ENCODE measurements at regions not wholly inside any gene's neighbourhood (a gene's known extent, or its start where the extent isn't known, plus 50 kb on each side); places are given as distances from the start of the nearest gene placed in this dataset.

DNA sequence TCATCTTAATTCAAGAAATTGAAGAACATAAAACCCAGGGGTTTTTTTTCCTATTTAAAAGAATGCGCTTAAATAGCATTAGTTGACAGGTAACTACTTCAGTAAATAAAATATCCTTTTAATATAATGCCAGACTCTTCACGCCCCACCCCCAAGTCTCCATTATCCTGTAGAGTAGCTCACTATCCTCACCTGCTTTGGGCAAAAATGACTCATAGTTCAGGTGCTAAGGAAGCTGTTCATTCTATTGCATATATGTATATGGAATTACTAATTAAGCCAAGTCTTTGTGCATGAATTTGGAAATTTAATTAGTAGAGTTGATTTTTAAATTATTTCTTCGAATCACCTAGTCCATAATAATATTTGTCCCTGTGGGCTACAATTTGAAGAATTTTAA, 656.8 kb upstream of the ANKRD30A start:
- TF ChIP-seq, protein P1, sequence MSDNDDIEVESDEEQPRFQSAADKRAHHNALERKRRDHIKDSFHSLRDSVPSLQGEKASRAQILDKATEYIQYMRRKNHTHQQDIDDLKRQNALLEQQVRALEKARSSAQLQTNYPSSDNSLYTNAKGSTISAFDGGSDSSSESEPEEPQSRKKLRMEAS (IDR thresholded peaks at IDR 0.05; ENCODE audit: insufficient read depth, insufficient read length) = no peak
- TF ChIP-seq, protein P2, sequence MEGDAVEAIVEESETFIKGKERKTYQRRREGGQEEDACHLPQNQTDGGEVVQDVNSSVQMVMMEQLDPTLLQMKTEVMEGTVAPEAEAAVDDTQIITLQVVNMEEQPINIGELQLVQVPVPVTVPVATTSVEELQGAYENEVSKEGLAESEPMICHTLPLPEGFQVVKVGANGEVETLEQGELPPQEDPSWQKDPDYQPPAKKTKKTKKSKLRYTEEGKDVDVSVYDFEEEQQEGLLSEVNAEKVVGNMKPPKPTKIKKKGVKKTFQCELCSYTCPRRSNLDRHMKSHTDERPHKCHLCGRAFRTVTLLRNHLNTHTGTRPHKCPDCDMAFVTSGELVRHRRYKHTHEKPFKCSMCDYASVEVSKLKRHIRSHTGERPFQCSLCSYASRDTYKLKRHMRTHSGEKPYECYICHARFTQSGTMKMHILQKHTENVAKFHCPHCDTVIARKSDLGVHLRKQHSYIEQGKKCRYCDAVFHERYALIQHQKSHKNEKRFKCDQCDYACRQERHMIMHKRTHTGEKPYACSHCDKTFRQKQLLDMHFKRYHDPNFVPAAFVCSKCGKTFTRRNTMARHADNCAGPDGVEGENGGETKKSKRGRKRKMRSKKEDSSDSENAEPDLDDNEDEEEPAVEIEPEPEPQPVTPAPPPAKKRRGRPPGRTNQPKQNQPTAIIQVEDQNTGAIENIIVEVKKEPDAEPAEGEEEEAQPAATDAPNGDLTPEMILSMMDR (IDR thresholded peaks at IDR 0.05; ENCODE audit: extremely low read depth in 1 of 2, insufficient read depth in 1 of 2, low read depth in 1 of 2, low read length in 2 of 2) = no peak
- TF ChIP-seq POLR2A (IDR thresholded peaks at IDR 0.05; ENCODE audit: low read depth, low read length) (no peak), MYC (IDR thresholded peaks at IDR 0.05; ENCODE audit: low read depth, low read length) (no peak), JUN (IDR thresholded peaks at IDR 0.05; ENCODE audit: borderline replicate concordance, insufficient read depth, insufficient read length, low read depth) (no peak), EZH2 (IDR thresholded peaks at IDR 0.05; ENCODE audit: borderline replicate concordance, low read depth, low read length, severe bottlenecking) (no peak), GATA2 (IDR thresholded peaks at IDR 0.05; ENCODE audit: insufficient read depth, insufficient read length, low read depth, low read length) (no peak)

All from endothelial cell of umbilical vein (primary cell).